IMR-90 (cell line): ENCODE measurements at regions not wholly inside any gene's neighbourhood (a gene's known extent, or its start where the extent isn't known, plus 50 kb on each side); places are given as distances from the start of the nearest gene placed in this dataset.

ENCODE experiments used
- ATAC-seq: fragments of 200-7000 bp; cut with Tn5 transposase; 2 replicates; pipeline ENCODE4 v1.9.1; 2020; ENCODE audit warnings: low read depth, mild to moderate bottlenecking, moderate library complexity
- BruUV-seq: library from RNA; stranded (reverse); fragments of 400-500 nt; replicated peaks from 2 replicates; lab custom pipeline; 2021; lab: Mats Ljungman, UMichigan
- CTCF ChIA-PET: fragments of 300-600 bp; formaldehyde crosslinking; extraction: SDS; loops from one replicate; lab custom pipeline; 2021; ENCODE audit warnings: antibody characterized with exemption; lab: Yijun Ruan, JAX
- POLR2A ChIA-PET: fragments of 300-600 bp; sonication (Branson Sonifier 250); formaldehyde crosslinking; loops from one replicate; lab custom pipeline; 2022; ENCODE audit warnings: antibody characterized with exemption; ENCODE audit not compliant: unreplicated experiment; lab: Charles Lee
- DNase-seq: peaks from one replicate; pipeline ENCODE4 v3.0.0; 2013
- H2AFZ ChIP-seq: replicated peaks from 2 replicates; pipeline ENCODE3; 2013; ENCODE audit warnings: low read length, mild to moderate bottlenecking; ENCODE audit not compliant: poor library complexity
- H2AK5ac ChIP-seq: 2 replicates; pipeline ENCODE4 v1.6.1; 2013; ENCODE audit warnings: low read depth, low read length, inconsistent platforms
- H2AK9ac ChIP-seq: replicated peaks from 2 replicates; pipeline ENCODE3; 2013; ENCODE audit warnings: mild to moderate bottlenecking, low read depth, low read length, moderate library complexity; ENCODE audit not compliant: poor library complexity
- H2BK120ac ChIP-seq: 2 replicates; pipeline ENCODE4 v1.6.1; 2013; ENCODE audit warnings: low read depth, low read length, inconsistent platforms
- H2BK15ac ChIP-seq: 3 replicates; pipeline ENCODE4 v1.6.1; 2013; ENCODE audit warnings: low read depth, low read length, inconsistent platforms
- H2BK20ac ChIP-seq: 2 replicates; pipeline ENCODE4 v1.6.1; 2013; ENCODE audit warnings: low read depth, mild to moderate bottlenecking, inconsistent platforms, low read length, moderate library complexity
- H2BK5ac ChIP-seq: 2 replicates; pipeline ENCODE4 v1.6.1; 2013; ENCODE audit warnings: mild to moderate bottlenecking, low read depth, low read length, inconsistent platforms; ENCODE audit not compliant: poor library complexity, severe bottlenecking
- H3K14ac ChIP-seq: replicated peaks from 2 replicates; pipeline ENCODE4 v1.6.1; 2013; ENCODE audit warnings: low read depth, low read length, inconsistent platforms
- H3K18ac ChIP-seq: 2 replicates; pipeline ENCODE4 v1.6.1; 2013; ENCODE audit warnings: low read depth, low read length, control low read depth
- H3K23ac ChIP-seq: 2 replicates; pipeline ENCODE4 v1.6.1; 2013; ENCODE audit warnings: low read depth, low read length, inconsistent platforms
- H3K27ac ChIP-seq: 2 replicates; pipeline ENCODE4 v1.5.1; 2013; ENCODE audit warnings: mild to moderate bottlenecking, control low read depth, low read length; ENCODE audit not compliant: insufficient read depth
- H3K27me3 ChIP-seq: 2 replicates; pipeline ENCODE4 v1.6.1; 2013; ENCODE audit warnings: low read length; ENCODE audit not compliant: control insufficient read depth, insufficient read depth
- H3K36me3 ChIP-seq: 2 replicates; pipeline ENCODE4 v1.6.1; 2013; ENCODE audit warnings: low read length, mixed read lengths; ENCODE audit not compliant: control insufficient read depth, insufficient read depth
- H3K4ac ChIP-seq: 2 replicates; pipeline ENCODE4 v1.6.1; 2013; ENCODE audit warnings: low read depth, low read length, inconsistent platforms
- H3K4me1 ChIP-seq: 2 replicates; pipeline ENCODE4 v1.6.1; 2013; ENCODE audit warnings: low read length, mixed read lengths; ENCODE audit not compliant: control insufficient read depth, insufficient read depth
- H3K4me2 ChIP-seq: 2 replicates; pipeline ENCODE4 v1.6.1; 2013; ENCODE audit warnings: low read depth, mild to moderate bottlenecking, control low read depth, low read length, moderate library complexity
- H3K4me3 ChIP-seq: 2 replicates; pipeline ENCODE4 v1.5.1; 2013; ENCODE audit warnings: low read depth, mild to moderate bottlenecking, control low read depth, low read length, moderate library complexity; ENCODE audit not compliant: insufficient read depth
- H3K56ac ChIP-seq: 2 replicates; pipeline ENCODE4 v1.6.1; 2013; ENCODE audit warnings: low read length, inconsistent platforms; ENCODE audit not compliant: insufficient read depth; ENCODE audit errors: extremely low read depth
- H3K79me1 ChIP-seq, 2 experiments: 2 replicates each; pipeline ENCODE4 v1.6.1; 2013; ENCODE audit warnings: low read length in 2 of 2, inconsistent platforms in 1 of 2, low read depth in 1 of 2
- H3K9ac ChIP-seq: 2 replicates; pipeline ENCODE4 v1.6.1; 2013; ENCODE audit warnings: low read depth, low read length, control low read depth
- H3K9me1 ChIP-seq: 2 replicates; pipeline ENCODE4 v1.6.1; 2013; ENCODE audit warnings: low read length, inconsistent platforms; ENCODE audit not compliant: insufficient read depth
- H3K9me3 ChIP-seq: 2 replicates; pipeline ENCODE4 v1.6.1; 2013; ENCODE audit warnings: low read length; ENCODE audit not compliant: control insufficient read depth, insufficient read depth
- H4K20me1 ChIP-seq: 2 replicates; pipeline ENCODE4 v1.6.1; 2013; ENCODE audit warnings: low read length, inconsistent platforms; ENCODE audit not compliant: insufficient read depth
- H4K5ac ChIP-seq: 2 replicates; pipeline ENCODE4 v1.6.1; 2013; ENCODE audit warnings: mild to moderate bottlenecking, low read depth, low read length, control low read depth
- H4K8ac ChIP-seq, 2 experiments: 2 replicates each; pipeline ENCODE4 v1.6.1; 2013; ENCODE audit warnings: low read depth in 2 of 2, low read length in 2 of 2, control low read depth in 1 of 2, inconsistent platforms in 1 of 2
- H4K91ac ChIP-seq: 2 replicates; pipeline ENCODE4 v1.6.1; 2013; ENCODE audit warnings: low read depth, low read length, inconsistent platforms; ENCODE audit not compliant: insufficient read depth
- BHLHE40 ChIP-seq: fragments of 150-350 bp; IDR thresholded peaks from 2 replicates; pipeline ENCODE4 v1.6.1; 2016; ENCODE audit warnings: mild to moderate bottlenecking, low read depth, low read length
- CEBPB ChIP-seq: IDR thresholded peaks from 2 replicates; pipeline ENCODE4 v1.6.1; 2012; ENCODE audit warnings: low read depth, low read length, improper control_type of control experiment
- CHD1 ChIP-seq: IDR thresholded peaks from 2 replicates; pipeline ENCODE4 v1.6.1; 2012; ENCODE audit warnings: low read depth, low read length, improper control_type of control experiment
- CTCF ChIP-seq: conservative IDR thresholded peaks from 2 replicates; pipeline ENCODE4 v1.5.1; 2012; ENCODE audit warnings: mild to moderate bottlenecking, low read depth, low read length, improper control_type of control experiment
- FOS ChIP-seq: fragments of 150-350 bp; IDR thresholded peaks from 2 replicates; pipeline ENCODE4 v1.6.1; 2016; ENCODE audit warnings: low read depth, low read length
- MAFK ChIP-seq: IDR thresholded peaks from 2 replicates; pipeline ENCODE4 v1.6.1; 2012; ENCODE audit warnings: low read depth, low read length, improper control_type of control experiment
- MAZ ChIP-seq: IDR thresholded peaks from 2 replicates; pipeline ENCODE4 v1.6.1; 2012; ENCODE audit warnings: low read depth, mild to moderate bottlenecking, low read length, improper control_type of control experiment, moderate library complexity, borderline replicate concordance
- MXI1 ChIP-seq: IDR thresholded peaks from 2 replicates; pipeline ENCODE4 v1.6.1; 2012; ENCODE audit warnings: low read depth, mild to moderate bottlenecking, low read length, moderate library complexity, borderline replicate concordance
- NFE2L2 ChIP-seq: fragments of 150-350 bp; IDR thresholded peaks from 2 replicates; pipeline ENCODE4 v1.6.1; 2016; ENCODE audit warnings: low read depth, mild to moderate bottlenecking, low read length
- POLR2A ChIP-seq: IDR thresholded peaks from 2 replicates; pipeline ENCODE4 v1.6.1; 2012; ENCODE audit warnings: mild to moderate bottlenecking, low read depth, low read length
- RAD21 ChIP-seq: IDR thresholded peaks from 2 replicates; pipeline ENCODE4 v1.6.1; 2012; ENCODE audit warnings: low read length, improper control_type of control experiment
- RCOR1 ChIP-seq: IDR thresholded peaks from 2 replicates; pipeline ENCODE4 v1.6.1; 2012; ENCODE audit warnings: mild to moderate bottlenecking, low read length, improper control_type of control experiment; ENCODE audit not compliant: insufficient replicate concordance
- RFX5 ChIP-seq: IDR thresholded peaks from 2 replicates; pipeline ENCODE4 v1.8.0; 2012; ENCODE audit warnings: low read depth, mild to moderate bottlenecking, low read length, moderate library complexity
- SMC3 ChIP-seq: fragments of 150-350 bp; IDR thresholded peaks from 2 replicates; pipeline ENCODE4 v1.6.1; 2016; ENCODE audit warnings: low read depth, mild to moderate bottlenecking, antibody characterized with exemption, low read length, moderate library complexity
- WGBS, 2 experiments: methylation state at CpG; one replicate each; pipeline versions ENCODE4 v1.1.5 to v1.1.7; 2013; ENCODE audit warnings: missing lambda C conversion rate in 2 of 2; ENCODE audit not compliant: insufficient read length in 1 of 2; ENCODE audit errors: extremely low coverage in 2 of 2; 5-methylcytosine and 5-hydroxymethylcytosine counted together
- dilution Hi-C: fragments of 300-500 bp; cut with HindIII; formaldehyde crosslinking; loops from one replicate; pipeline ENCODE4 v1.14.3; 2018; ENCODE audit warnings: low sequenced_read_pairs; ENCODE audit not compliant: unreplicated experiment
- in situ Hi-C: fragments of 300-500 bp; cut with MboI; formaldehyde crosslinking; loops from 3 replicates; pipeline ENCODE4 v1.14.3; 2019; ENCODE audit warnings: low sequenced_read_pairs, inconsistent platforms, mixed read lengths
- intact Hi-C: fragments of 100-400 bp; cut with micrococcal nuclease; formaldehyde crosslinking; loops from 2 replicates; pipeline ENCODE4 v1.10.0; 2022
- TF ChIP-seq, protein P1 (sequence below): fragments of 150-350 bp; IDR thresholded peaks from 2 replicates; pipeline ENCODE4 v1.6.1; 2017; ENCODE audit warnings: mild to moderate bottlenecking, antibody characterized with exemption, low read length, low read depth
- TF ChIP-seq, protein P2 (sequence below): fragments of 150-350 bp; IDR thresholded peaks from 2 replicates; pipeline ENCODE4 v1.6.1; 2016; ENCODE audit warnings: low read depth, mild to moderate bottlenecking, low read length, moderate library complexity, borderline replicate concordance

GRCh38 chr18:67426486-67426885 is 90.0 kb downstream of the DSEL start:
- H2AFZ ChIP-seq, result no peak overlapping the region
- H4K91ac ChIP-seq, result no peak overlapping the region; the same call in 1 of the 2 replicates
- H2BK15ac ChIP-seq, result peak overlapping the region; percentile 72; the same call in 1 of the 3 replicates
- H3K79me1 ChIP-seq, result no peaks in the 10 kb centered on the region
- H3K9me3 ChIP-seq, result no peaks in the 10 kb centered on the region
- no peak overlapping the region for H3K4me3 ChIP-seq
- H4K5ac ChIP-seq, result no peak overlapping the region; the same call in 1 of the 2 replicates
- DNase-seq, result no peak
- WGBS, 2 experiments, result no CpG with 5 or more reads among the region's 5 CpGs
- H3K23ac ChIP-seq, result no peak overlapping the region
- intact Hi-C loops, result no loop called here
- dilution Hi-C loops, result no loop called here
- no peak overlapping the region for H3K4me2 ChIP-seq
- H2AK5ac ChIP-seq, result no peak overlapping the region
- no peak overlapping the region for H2BK5ac ChIP-seq
- no peak overlapping the region for H3K27ac ChIP-seq
- H3K9me1 ChIP-seq, result no peaks in the 10 kb centered on the region
- no peak overlapping the region; a peak in 1 of 4 replicates for H4K8ac ChIP-seq
- H4K20me1 ChIP-seq, result no peaks in the 10 kb centered on the region
- CTCF ChIA-PET, result no interaction called here
- H2AK9ac ChIP-seq, result no peak overlapping the region
- no peak for ATAC-seq
- H3K9ac ChIP-seq, result no peak overlapping the region
- H3K56ac ChIP-seq, result no peak overlapping the region
- TF ChIP-seq CEBPB, result no peak
- no peak for TF ChIP-seq RAD21
- no peak for TF ChIP-seq RCOR1
- no peak for TF ChIP-seq MXI1
- no peak for TF ChIP-seq CTCF
- TF ChIP-seq NFE2L2, result no peak
- no peak for TF ChIP-seq CHD1
- TF ChIP-seq FOS, result no peak
- TF ChIP-seq BHLHE40, result no peak
- TF ChIP-seq, protein P1, sequence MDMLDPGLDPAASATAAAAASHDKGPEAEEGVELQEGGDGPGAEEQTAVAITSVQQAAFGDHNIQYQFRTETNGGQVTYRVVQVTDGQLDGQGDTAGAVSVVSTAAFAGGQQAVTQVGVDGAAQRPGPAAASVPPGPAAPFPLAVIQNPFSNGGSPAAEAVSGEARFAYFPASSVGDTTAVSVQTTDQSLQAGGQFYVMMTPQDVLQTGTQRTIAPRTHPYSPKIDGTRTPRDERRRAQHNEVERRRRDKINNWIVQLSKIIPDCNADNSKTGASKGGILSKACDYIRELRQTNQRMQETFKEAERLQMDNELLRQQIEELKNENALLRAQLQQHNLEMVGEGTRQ, result no peak
- no peak for TF ChIP-seq MAZ
- no peak for TF ChIP-seq SMC3
- TF ChIP-seq RFX5, result no peak
- TF ChIP-seq POLR2A, result no peak
- TF ChIP-seq, protein P2, sequence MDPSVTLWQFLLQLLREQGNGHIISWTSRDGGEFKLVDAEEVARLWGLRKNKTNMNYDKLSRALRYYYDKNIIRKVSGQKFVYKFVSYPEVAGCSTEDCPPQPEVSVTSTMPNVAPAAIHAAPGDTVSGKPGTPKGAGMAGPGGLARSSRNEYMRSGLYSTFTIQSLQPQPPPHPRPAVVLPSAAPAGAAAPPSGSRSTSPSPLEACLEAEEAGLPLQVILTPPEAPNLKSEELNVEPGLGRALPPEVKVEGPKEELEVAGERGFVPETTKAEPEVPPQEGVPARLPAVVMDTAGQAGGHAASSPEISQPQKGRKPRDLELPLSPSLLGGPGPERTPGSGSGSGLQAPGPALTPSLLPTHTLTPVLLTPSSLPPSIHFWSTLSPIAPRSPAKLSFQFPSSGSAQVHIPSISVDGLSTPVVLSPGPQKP, result no peak
- TF ChIP-seq MAFK, result no peak
- H3K4me1 ChIP-seq, result peaks cover 4% of the 10 kb centered on the region; the same call in 1 of the 2 replicates
- H2BK120ac ChIP-seq, result peak overlapping the region; percentile 58; the same call in 1 of the 2 replicates
- peak overlapping the region; percentile 49; the same call in 1 of the 2 replicates for H3K4ac ChIP-seq
- POLR2A ChIA-PET, result interaction anchor here (0.6 kb wide), 1 partner anchor 41 kb away, joined by 6 read pairs; no protein-coding TSS in a partner anchor
- no peaks in the 10 kb centered on the region for H3K27me3 ChIP-seq
- H2BK20ac ChIP-seq, result 0 out of 2 replicates have a peak overlapping the region, but pooled peaks have one; percentile 66
- H3K18ac ChIP-seq, result peak overlapping the region; percentile 9; the same call in 1 of the 2 replicates
- in situ Hi-C loops, result no loop called here
- H3K14ac ChIP-seq, result no peak overlapping the region
- no TSS peak for BruUV-seq
- H3K36me3 ChIP-seq, result no peaks in the 10 kb centered on the region
